HCT116 (cell line): ENCODE measurements at regions not wholly inside any gene's neighbourhood (a gene's known extent, or its start where the extent isn't known, plus 50 kb on each side); places are given as distances from the start of the nearest gene placed in this dataset.

Experiments used
- ATAC-seq: fragments of 200-7000 bp; cut with Tn5 transposase; 2 replicates; pipeline ENCODE4 v1.9.1; 2020; ENCODE audit warnings: mild to moderate bottlenecking, moderate library complexity
- BruUV-seq: library from RNA; stranded (reverse); fragments of 400-500 nt; replicated peaks from 2 replicates; lab custom pipeline; 2021; lab: Mats Ljungman, UMichigan
- CTCF ChIA-PET: fragments of 300-600 bp; sonication (Branson Sonifier 250); formaldehyde crosslinking; loops from one replicate; lab custom pipeline; 2021; ENCODE audit warnings: antibody characterized with exemption; lab: Charles Lee
- POLR2A ChIA-PET: fragments of 300-600, 350-600 bp; sonication (Branson Sonifier 250); formaldehyde crosslinking; loops from one replicate; lab custom pipeline; 2021; ENCODE audit warnings: antibody characterized with exemption; lab: Charles Lee
- RAD21 ChIA-PET, 2 experiments: fragments of 300-600 bp; sonication (Branson Sonifier 250); formaldehyde crosslinking; loops; one replicate each; lab custom pipeline; 2023; ENCODE audit warnings: low total read pairs in 2 of 2; ENCODE audit not compliant: uncharacterized antibody in 2 of 2, unreplicated experiment in 2 of 2, low non-redundant PET in 1 of 2; lab: Charles Lee
- DNase-seq: peaks from one replicate; pipeline ENCODE4 v3.0.0-alpha.2; 2010; ENCODE audit warnings: low read depth, low spot score
- H2AFZ ChIP-seq: fragments of 200-600 bp; shearing (Covaris generic), sonication (generic); 2 replicates; pipeline ENCODE4 v1.6.1; 2017; ENCODE audit warnings: low read depth, mixed run types, mixed read lengths, antibody characterized with exemption, low read length; ENCODE audit not compliant: poor library complexity, severe bottlenecking
- H3K27ac ChIP-seq: 2 replicates; pipeline ENCODE4 v1.5.1; 2012; ENCODE audit warnings: low read depth, low read length
- H3K27me3 ChIP-seq: fragments of 200-600 bp; sonication (generic); 2 replicates; pipeline ENCODE4 v1.6.1; 2016; ENCODE audit warnings: mixed run types, low read length, mixed read lengths; ENCODE audit not compliant: insufficient read depth
- H3K36me3 ChIP-seq, 2 experiments: fragments of 200-500 bp in 1 of 2; fragments of 200-600 bp in 1 of 2; sonication (Bioruptor generic) in 1 of 2; sonication (generic) in 1 of 2; 2 replicates each; pipeline versions ENCODE4 v1.5.1 to v1.6.1; 2014 to 2016; ENCODE audit warnings: low read length in 2 of 2, inconsistent platforms in 1 of 2, mixed read lengths in 1 of 2, mixed run types in 1 of 2; ENCODE audit not compliant: insufficient read depth in 2 of 2, control insufficient read depth in 1 of 2
- H3K4me1 ChIP-seq, 2 experiments: fragments of 200-600 bp in 1 of 2; sonication (generic) in 1 of 2; 2 replicates each; pipeline versions ENCODE4 v1.5.1 to v1.6.1; 2012 to 2017; ENCODE audit warnings: low read length in 2 of 2, inconsistent platforms in 1 of 2, mild to moderate bottlenecking in 1 of 2, mixed read lengths in 1 of 2, mixed run types in 1 of 2, moderate library complexity in 1 of 2; ENCODE audit not compliant: insufficient read depth in 2 of 2, control insufficient read depth in 1 of 2
- H3K4me2 ChIP-seq: fragments of 200-600 bp; sonication (generic); 2 replicates; pipeline ENCODE4 v1.6.1; 2017; ENCODE audit warnings: mixed run types, low read length, mixed read lengths
- H3K4me3 ChIP-seq, 2 experiments: fragments of 200-600 bp in 1 of 2; sonication (generic) in 1 of 2; replicated peaks in 1 of 2; 2 replicates each; pipeline ENCODE4 v1.5.1; 2011 to 2016; ENCODE audit warnings: low read length in 2 of 2, control low read depth in 1 of 2, low read depth in 1 of 2, mild to moderate bottlenecking in 1 of 2, mixed read lengths in 1 of 2, mixed run types in 1 of 2
- H3K79me2 ChIP-seq: fragments of 200-600 bp; sonication (generic); 2 replicates; pipeline ENCODE4 v1.6.1; 2017; ENCODE audit warnings: mild to moderate bottlenecking, mixed run types, low read length, moderate library complexity, mixed read lengths; ENCODE audit not compliant: insufficient read depth
- H3K9ac ChIP-seq: fragments of 200-600 bp; sonication (generic); 2 replicates; pipeline ENCODE4 v1.6.1; 2016; ENCODE audit warnings: low read length, mixed read lengths
- H3K9me2 ChIP-seq: fragments of 200-600 bp; sonication (generic), shearing (Covaris generic); 2 replicates; pipeline ENCODE4 v1.6.1; 2017; ENCODE audit warnings: mixed run types, mild to moderate bottlenecking, moderate library complexity; ENCODE audit not compliant: insufficient read depth
- H3K9me3 ChIP-seq, 2 experiments: fragments of 200-500 bp in 1 of 2; fragments of 200-600 bp in 1 of 2; sonication (Bioruptor generic) in 1 of 2; sonication (generic) in 1 of 2; 2 replicates each; pipeline ENCODE4 v1.6.1; 2014 to 2017; ENCODE audit warnings: low read length in 2 of 2, mixed read lengths in 2 of 2, inconsistent platforms in 1 of 2, low read depth in 1 of 2, mild to moderate bottlenecking in 1 of 2, mixed run types in 1 of 2, moderate library complexity in 1 of 2; ENCODE audit not compliant: control insufficient read depth in 1 of 2, insufficient read depth in 1 of 2
- H4K20me1 ChIP-seq: fragments of 200-600 bp; sonication (generic), shearing (Covaris generic); 2 replicates; pipeline ENCODE4 v1.6.1; 2017; ENCODE audit warnings: mixed run types, mild to moderate bottlenecking, moderate library complexity; ENCODE audit not compliant: insufficient read depth
- CEBPB ChIP-seq: IDR thresholded peaks from 2 replicates; pipeline ENCODE4 v1.6.1; 2012; ENCODE audit warnings: low read depth
- ELF1 ChIP-seq: IDR thresholded peaks from 2 replicates; pipeline ENCODE4 v1.6.1; 2012; ENCODE audit warnings: low read depth, borderline replicate concordance
- EZH2 ChIP-seq: fragments of 200-600 bp; sonication (generic); IDR thresholded peaks from 2 replicates; pipeline ENCODE4 v1.6.1; 2017; ENCODE audit warnings: antibody characterized with exemption, mixed run types
- FOSL1 ChIP-seq: IDR thresholded peaks from 2 replicates; pipeline ENCODE4 v1.6.1; 2012; ENCODE audit warnings: low read depth
- JUND ChIP-seq: IDR thresholded peaks from 2 replicates; pipeline ENCODE4 v1.6.1; 2012
- SRF ChIP-seq: IDR thresholded peaks from 2 replicates; pipeline ENCODE4 v1.6.1; 2012; ENCODE audit warnings: low read depth
- YY1 ChIP-seq: IDR thresholded peaks from 2 replicates; pipeline ENCODE4 v1.6.1; 2011; ENCODE audit warnings: low read length, low read depth, moderate library complexity, mild to moderate bottlenecking; ENCODE audit not compliant: insufficient replicate concordance; ENCODE audit errors: extremely low read depth
- ZFX ChIP-seq: fragments of 450-650 bp; IDR thresholded peaks from 2 replicates; pipeline ENCODE4 v1.6.1; 2017
- ZNF274 ChIP-seq: fragments of 200-500 bp; sonication (Bioruptor generic); IDR thresholded peaks from 2 replicates; pipeline ENCODE4 v1.6.1; 2014; ENCODE audit warnings: mild to moderate bottlenecking, low read depth, low read length, inconsistent platforms
- intact Hi-C: fragments of 100-400 bp; cut with micrococcal nuclease; formaldehyde crosslinking; loops from 2 replicates; pipeline ENCODE4 v1.10.0; 2022
- TF ChIP-seq, protein P1 (sequence below): IDR thresholded peaks from 2 replicates; pipeline ENCODE4 v1.6.1; 2011; ENCODE audit warnings: mild to moderate bottlenecking, low read length, moderate library complexity; ENCODE audit not compliant: insufficient replicate concordance; ENCODE audit errors: extremely low read depth
- TF ChIP-seq, protein P2 (sequence below): IDR thresholded peaks from 2 replicates; pipeline ENCODE4 v1.6.1; 2012
- TF ChIP-seq, protein P3 (sequence below): IDR thresholded peaks from 2 replicates; pipeline ENCODE4 v1.6.1; 2012
- TF ChIP-seq, protein P4 (sequence below), 3 experiments: fragments of 200-600 bp in 1 of 3; sonication (generic) in 1 of 3; IDR thresholded peaks in 2 of 3; conservative IDR thresholded peaks in 1 of 3; 2 replicates each; pipeline ENCODE4 v1.5.1; 2012 to 2017; ENCODE audit warnings: low read depth in 2 of 3, low read length in 2 of 3, antibody characterized with exemption in 1 of 3, borderline replicate concordance in 1 of 3, control low read depth in 1 of 3, mild to moderate bottlenecking in 1 of 3, mixed read lengths in 1 of 3, mixed run types in 1 of 3, moderate library complexity in 1 of 3; ENCODE audit not compliant: insufficient read depth in 1 of 3

DNA sequence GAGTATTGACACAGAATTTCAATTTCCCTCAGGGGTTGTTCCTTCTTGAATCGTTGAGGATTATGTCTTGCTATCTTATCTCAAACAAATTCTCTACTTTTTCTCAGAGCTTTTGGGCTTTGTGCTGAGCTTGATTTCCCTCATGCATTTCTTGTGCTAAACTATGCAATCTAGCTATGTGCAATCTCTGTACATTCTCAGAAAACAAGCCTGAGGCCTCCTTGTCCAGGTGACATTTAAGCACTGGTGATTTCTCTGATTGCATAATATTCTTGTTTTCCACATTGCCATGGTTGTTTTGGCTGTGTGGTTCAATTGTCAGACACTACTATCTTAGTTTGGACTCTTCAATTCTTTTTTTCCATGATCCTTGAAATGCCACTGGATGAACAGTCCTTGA, 81.2 kb upstream of the MAN1A1 start:
- RAD21 ChIA-PET: no interaction called here
- Histone ChIP-seq H3K4me2 (no peak overlapping the region), H3K27me3 (no peaks in the 10 kb centered on the region), H3K36me3 (no peaks in the 10 kb centered on the region), H3K9me2 (no peaks in the 10 kb centered on the region), H3K9ac (no peak overlapping the region), H2AFZ (no peak overlapping the region), H3K79me2 (no peaks in the 10 kb centered on the region), H3K4me1 (no peaks in the 10 kb centered on the region), H3K4me3 (no peak overlapping the region), H4K20me1 (no peaks in the 10 kb centered on the region), H3K9me3 (no peaks in the 10 kb centered on the region), H3K27ac (no peak overlapping the region)
- no peak for TF ChIP-seq JUND
- no peak for TF ChIP-seq ZFX
- no peak for TF ChIP-seq FOSL1
- TF ChIP-seq ZNF274: no peak
- TF ChIP-seq, protein P1, sequence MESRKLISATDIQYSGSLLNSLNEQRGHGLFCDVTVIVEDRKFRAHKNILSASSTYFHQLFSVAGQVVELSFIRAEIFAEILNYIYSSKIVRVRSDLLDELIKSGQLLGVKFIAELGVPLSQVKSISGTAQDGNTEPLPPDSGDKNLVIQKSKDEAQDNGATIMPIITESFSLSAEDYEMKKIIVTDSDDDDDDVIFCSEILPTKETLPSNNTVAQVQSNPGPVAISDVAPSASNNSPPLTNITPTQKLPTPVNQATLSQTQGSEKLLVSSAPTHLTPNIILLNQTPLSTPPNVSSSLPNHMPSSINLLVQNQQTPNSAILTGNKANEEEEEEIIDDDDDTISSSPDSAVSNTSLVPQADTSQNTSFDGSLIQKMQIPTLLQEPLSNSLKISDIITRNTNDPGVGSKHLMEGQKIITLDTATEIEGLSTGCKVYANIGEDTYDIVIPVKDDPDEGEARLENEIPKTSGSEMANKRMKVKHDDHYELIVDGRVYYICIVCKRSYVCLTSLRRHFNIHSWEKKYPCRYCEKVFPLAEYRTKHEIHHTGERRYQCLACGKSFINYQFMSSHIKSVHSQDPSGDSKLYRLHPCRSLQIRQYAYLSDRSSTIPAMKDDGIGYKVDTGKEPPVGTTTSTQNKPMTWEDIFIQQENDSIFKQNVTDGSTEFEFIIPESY: no peak
- no peak for TF ChIP-seq EZH2
- no peak for TF ChIP-seq ELF1
- TF ChIP-seq CEBPB: no peak
- TF ChIP-seq, protein P2, sequence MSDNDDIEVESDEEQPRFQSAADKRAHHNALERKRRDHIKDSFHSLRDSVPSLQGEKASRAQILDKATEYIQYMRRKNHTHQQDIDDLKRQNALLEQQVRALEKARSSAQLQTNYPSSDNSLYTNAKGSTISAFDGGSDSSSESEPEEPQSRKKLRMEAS: no peak
- TF ChIP-seq, protein P3, sequence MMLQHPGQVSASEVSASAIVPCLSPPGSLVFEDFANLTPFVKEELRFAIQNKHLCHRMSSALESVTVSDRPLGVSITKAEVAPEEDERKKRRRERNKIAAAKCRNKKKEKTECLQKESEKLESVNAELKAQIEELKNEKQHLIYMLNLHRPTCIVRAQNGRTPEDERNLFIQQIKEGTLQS: no peak
- TF ChIP-seq, protein P4, sequence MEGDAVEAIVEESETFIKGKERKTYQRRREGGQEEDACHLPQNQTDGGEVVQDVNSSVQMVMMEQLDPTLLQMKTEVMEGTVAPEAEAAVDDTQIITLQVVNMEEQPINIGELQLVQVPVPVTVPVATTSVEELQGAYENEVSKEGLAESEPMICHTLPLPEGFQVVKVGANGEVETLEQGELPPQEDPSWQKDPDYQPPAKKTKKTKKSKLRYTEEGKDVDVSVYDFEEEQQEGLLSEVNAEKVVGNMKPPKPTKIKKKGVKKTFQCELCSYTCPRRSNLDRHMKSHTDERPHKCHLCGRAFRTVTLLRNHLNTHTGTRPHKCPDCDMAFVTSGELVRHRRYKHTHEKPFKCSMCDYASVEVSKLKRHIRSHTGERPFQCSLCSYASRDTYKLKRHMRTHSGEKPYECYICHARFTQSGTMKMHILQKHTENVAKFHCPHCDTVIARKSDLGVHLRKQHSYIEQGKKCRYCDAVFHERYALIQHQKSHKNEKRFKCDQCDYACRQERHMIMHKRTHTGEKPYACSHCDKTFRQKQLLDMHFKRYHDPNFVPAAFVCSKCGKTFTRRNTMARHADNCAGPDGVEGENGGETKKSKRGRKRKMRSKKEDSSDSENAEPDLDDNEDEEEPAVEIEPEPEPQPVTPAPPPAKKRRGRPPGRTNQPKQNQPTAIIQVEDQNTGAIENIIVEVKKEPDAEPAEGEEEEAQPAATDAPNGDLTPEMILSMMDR (IDR thresholded peaks at IDR 0.05 in 2 of 3, conservative IDR thresholded peaks at IDR 0.05 in 1 of 3; ENCODE audit: borderline replicate concordance in 1 of 3, insufficient read depth in 1 of 3, low read depth in 2 of 3, low read length in 2 of 3): no peak
- no peak for TF ChIP-seq YY1
- no peak for TF ChIP-seq SRF
- CTCF ChIA-PET: no interaction called here
- no peak for DNase-seq
- BruUV-seq: no TSS peak
- intact Hi-C loops: no loop called here
- POLR2A ChIA-PET: no interaction called here
- no peak for ATAC-seq
